IMR-90 (cell line): ENCODE measurements at regions not wholly inside any gene's neighbourhood (a gene's known extent, or its start where the extent isn't known, plus 50 kb on each side); places are given as distances from the start of the nearest gene placed in this dataset.

Source experiments
- CEBPB ChIP-seq: IDR thresholded peaks from 2 replicates; pipeline ENCODE4 v1.6.1; 2012; ENCODE audit warnings: low read depth, low read length, improper control_type of control experiment
- CHD1 ChIP-seq: IDR thresholded peaks from 2 replicates; pipeline ENCODE4 v1.6.1; 2012; ENCODE audit warnings: low read depth, low read length, improper control_type of control experiment
- MAFK ChIP-seq: IDR thresholded peaks from 2 replicates; pipeline ENCODE4 v1.6.1; 2012; ENCODE audit warnings: low read depth, low read length, improper control_type of control experiment
- MXI1 ChIP-seq: IDR thresholded peaks from 2 replicates; pipeline ENCODE4 v1.6.1; 2012; ENCODE audit warnings: low read depth, mild to moderate bottlenecking, low read length, moderate library complexity, borderline replicate concordance
- POLR2A ChIP-seq: IDR thresholded peaks from 2 replicates; pipeline ENCODE4 v1.6.1; 2012; ENCODE audit warnings: mild to moderate bottlenecking, low read depth, low read length
- RAD21 ChIP-seq: IDR thresholded peaks from 2 replicates; pipeline ENCODE4 v1.6.1; 2012; ENCODE audit warnings: low read length, improper control_type of control experiment
- RCOR1 ChIP-seq: IDR thresholded peaks from 2 replicates; pipeline ENCODE4 v1.6.1; 2012; ENCODE audit warnings: mild to moderate bottlenecking, low read length, improper control_type of control experiment; ENCODE audit not compliant: insufficient replicate concordance
- RFX5 ChIP-seq: IDR thresholded peaks from 2 replicates; pipeline ENCODE4 v1.8.0; 2012; ENCODE audit warnings: low read depth, mild to moderate bottlenecking, low read length, moderate library complexity
- SMC3 ChIP-seq: fragments of 150-350 bp; IDR thresholded peaks from 2 replicates; pipeline ENCODE4 v1.6.1; 2016; ENCODE audit warnings: low read depth, mild to moderate bottlenecking, antibody characterized with exemption, low read length, moderate library complexity
- TF ChIP-seq, protein P1 (sequence below): conservative IDR thresholded peaks from 2 replicates; pipeline ENCODE4 v1.5.1; 2012; ENCODE audit warnings: mild to moderate bottlenecking, low read depth, low read length, improper control_type of control experiment
- TF ChIP-seq, protein P2 (sequence below): fragments of 150-350 bp; IDR thresholded peaks from 2 replicates; pipeline ENCODE4 v1.6.1; 2017; ENCODE audit warnings: mild to moderate bottlenecking, antibody characterized with exemption, low read length, low read depth
- TF ChIP-seq, protein P3 (sequence below): fragments of 150-350 bp; IDR thresholded peaks from 2 replicates; pipeline ENCODE4 v1.6.1; 2016; ENCODE audit warnings: low read depth, mild to moderate bottlenecking, low read length, moderate library complexity, borderline replicate concordance

DNA sequence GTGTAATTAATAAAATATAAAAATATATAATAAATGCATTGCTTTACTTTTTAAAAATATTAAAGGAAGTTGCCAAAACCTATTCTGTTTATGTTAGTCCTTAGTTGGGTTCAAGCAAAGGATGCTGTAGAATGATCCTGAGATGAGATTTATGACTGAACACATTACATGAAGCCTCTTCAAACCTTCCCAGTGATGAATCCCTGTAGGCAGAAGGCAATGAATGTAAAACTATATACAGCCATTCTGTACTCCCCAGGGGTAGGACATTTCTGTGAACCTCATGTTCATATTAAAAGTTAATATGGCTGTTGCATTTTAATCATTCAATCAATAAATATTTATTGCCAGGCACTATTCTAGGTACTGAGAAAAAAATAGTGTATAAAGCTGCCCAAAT, 166.0 kb downstream of the RFPL4B start:
- TF ChIP-seq RFX5 (no peak), RAD21 (no peak), CHD1 (no peak), POLR2A (no peak), MAFK (no peak), CEBPB (no peak), MXI1 (no peak), SMC3 (no peak), RCOR1 (no peak)
- TF ChIP-seq, protein P1, sequence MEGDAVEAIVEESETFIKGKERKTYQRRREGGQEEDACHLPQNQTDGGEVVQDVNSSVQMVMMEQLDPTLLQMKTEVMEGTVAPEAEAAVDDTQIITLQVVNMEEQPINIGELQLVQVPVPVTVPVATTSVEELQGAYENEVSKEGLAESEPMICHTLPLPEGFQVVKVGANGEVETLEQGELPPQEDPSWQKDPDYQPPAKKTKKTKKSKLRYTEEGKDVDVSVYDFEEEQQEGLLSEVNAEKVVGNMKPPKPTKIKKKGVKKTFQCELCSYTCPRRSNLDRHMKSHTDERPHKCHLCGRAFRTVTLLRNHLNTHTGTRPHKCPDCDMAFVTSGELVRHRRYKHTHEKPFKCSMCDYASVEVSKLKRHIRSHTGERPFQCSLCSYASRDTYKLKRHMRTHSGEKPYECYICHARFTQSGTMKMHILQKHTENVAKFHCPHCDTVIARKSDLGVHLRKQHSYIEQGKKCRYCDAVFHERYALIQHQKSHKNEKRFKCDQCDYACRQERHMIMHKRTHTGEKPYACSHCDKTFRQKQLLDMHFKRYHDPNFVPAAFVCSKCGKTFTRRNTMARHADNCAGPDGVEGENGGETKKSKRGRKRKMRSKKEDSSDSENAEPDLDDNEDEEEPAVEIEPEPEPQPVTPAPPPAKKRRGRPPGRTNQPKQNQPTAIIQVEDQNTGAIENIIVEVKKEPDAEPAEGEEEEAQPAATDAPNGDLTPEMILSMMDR: no peak
- TF ChIP-seq, protein P2, sequence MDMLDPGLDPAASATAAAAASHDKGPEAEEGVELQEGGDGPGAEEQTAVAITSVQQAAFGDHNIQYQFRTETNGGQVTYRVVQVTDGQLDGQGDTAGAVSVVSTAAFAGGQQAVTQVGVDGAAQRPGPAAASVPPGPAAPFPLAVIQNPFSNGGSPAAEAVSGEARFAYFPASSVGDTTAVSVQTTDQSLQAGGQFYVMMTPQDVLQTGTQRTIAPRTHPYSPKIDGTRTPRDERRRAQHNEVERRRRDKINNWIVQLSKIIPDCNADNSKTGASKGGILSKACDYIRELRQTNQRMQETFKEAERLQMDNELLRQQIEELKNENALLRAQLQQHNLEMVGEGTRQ: no peak
- TF ChIP-seq, protein P3, sequence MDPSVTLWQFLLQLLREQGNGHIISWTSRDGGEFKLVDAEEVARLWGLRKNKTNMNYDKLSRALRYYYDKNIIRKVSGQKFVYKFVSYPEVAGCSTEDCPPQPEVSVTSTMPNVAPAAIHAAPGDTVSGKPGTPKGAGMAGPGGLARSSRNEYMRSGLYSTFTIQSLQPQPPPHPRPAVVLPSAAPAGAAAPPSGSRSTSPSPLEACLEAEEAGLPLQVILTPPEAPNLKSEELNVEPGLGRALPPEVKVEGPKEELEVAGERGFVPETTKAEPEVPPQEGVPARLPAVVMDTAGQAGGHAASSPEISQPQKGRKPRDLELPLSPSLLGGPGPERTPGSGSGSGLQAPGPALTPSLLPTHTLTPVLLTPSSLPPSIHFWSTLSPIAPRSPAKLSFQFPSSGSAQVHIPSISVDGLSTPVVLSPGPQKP: no peak
